ENCODE measurements at regions not wholly inside any gene's neighbourhood (a gene's known extent, or its start where the extent isn't known, plus 50 kb on each side); places are given as distances from the start of the nearest gene placed in this dataset.

DNA sequence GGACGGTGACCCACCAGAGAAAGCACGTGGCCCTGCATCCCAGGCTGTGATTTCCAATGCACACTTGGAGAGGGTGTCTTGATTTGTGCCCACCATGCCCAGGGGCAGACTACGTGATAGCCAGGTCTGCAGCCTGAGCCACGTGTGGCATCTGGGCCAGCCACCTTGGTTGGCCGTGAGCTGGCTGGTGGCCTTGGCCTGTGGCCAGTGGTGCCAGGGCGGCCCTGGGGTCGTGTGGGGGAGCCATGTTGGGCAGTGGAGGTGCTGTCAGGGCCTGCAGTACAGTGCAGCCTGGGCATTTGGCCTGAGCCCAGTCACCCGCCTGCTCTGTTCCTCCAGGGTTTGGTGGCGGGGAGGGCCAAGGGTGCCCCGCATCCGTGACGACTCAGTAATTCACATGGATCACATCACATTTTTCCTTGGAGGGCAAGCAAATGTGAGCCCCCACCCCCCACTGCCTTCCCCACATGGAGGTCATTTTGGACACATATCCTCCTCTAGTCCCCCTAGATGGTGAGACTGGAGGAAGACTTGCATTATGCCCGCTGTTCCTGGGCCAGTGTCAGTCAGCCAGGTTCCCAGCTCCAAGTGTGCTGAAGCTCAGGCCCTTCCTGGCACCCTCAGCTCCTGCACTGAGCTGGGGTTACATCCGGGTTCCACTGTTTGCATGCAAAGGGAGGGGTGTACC lies 201.4 kb downstream of the UBE3A start:
- no peaks in the 10 kb centered on the region for H3K23me2 ChIP-seq (ENCODE audit: low read depth, low read length)
- H3K27ac ChIP-seq (ENCODE audit: low read depth, low read length) = no peak overlapping the region
- no peak overlapping the region for H3K9ac ChIP-seq (replicated peaks in 1 of 4; ENCODE audit: extremely low read depth in 1 of 4, low read depth in 3 of 4, low read length in 3 of 4)
- H4K91ac ChIP-seq (replicated peaks; ENCODE audit: insufficient read length, low read length) = no peak overlapping the region
- 79% methylated on average over 14 of the region's 14 CpGs; no CpG with 5 or more reads in 1 of the 2 experiments for WGBS, 2 experiments (ENCODE audit: extremely low coverage in 1 of 2, insufficient coverage in 1 of 2, insufficient read length in 1 of 2, insufficient replicate concordance in 2 of 2, low coverage in 1 of 2, low lambda C conversion rate in 2 of 2, missing lambda C conversion rate in 1 of 2)
- peaks cover 72 to 99% of the 10 kb centered on the region in 2 experiments for H3K9me3 ChIP-seq (ENCODE audit: insufficient read depth in 2 of 2, low read depth in 1 of 2, low read length in 1 of 2)
- no peak overlapping the region for H3K23ac ChIP-seq (ENCODE audit: insufficient read length)
- H4K8ac ChIP-seq (ENCODE audit: extremely low read depth, insufficient read depth, low read length) = no peak overlapping the region
- no peaks in the 10 kb centered on the region for H4K20me1 ChIP-seq (replicated peaks in 1 of 2; ENCODE audit: control insufficient read depth in 1 of 2, insufficient read depth in 2 of 2, low read length in 2 of 2)
- H2AFZ ChIP-seq (ENCODE audit: low read length) = no peak overlapping the region
- POLR2A ChIA-PET (ENCODE audit: partially characterized antibody) = no interaction called here
- no peak overlapping the region for H3K18ac ChIP-seq (ENCODE audit: extremely low read depth, low read length)
- H4K5ac ChIP-seq (ENCODE audit: insufficient read length, low read depth, low read length) = no peak overlapping the region
- no peak overlapping the region for H2BK120ac ChIP-seq (replicated peaks; ENCODE audit: low read depth, low read length)
- H2BK20ac ChIP-seq (ENCODE audit: low read length) = no peak overlapping the region
- no peak overlapping the region for H2BK15ac ChIP-seq (ENCODE audit: low read length)
- no peak overlapping the region for H2BK12ac ChIP-seq (ENCODE audit: low read depth, low read length)
- CTCF ChIA-PET (ENCODE audit: partially characterized antibody) = no interaction called here
- H3K36me3 ChIP-seq (ENCODE audit: control insufficient read depth in 2 of 4, insufficient read depth in 4 of 4, low read length in 3 of 4) = no peaks in the 10 kb centered on the region
- no peak overlapping the region for H2BK5ac ChIP-seq (ENCODE audit: low read depth, low read length)
- FAIRE-seq (no peak), DNase-seq (ENCODE audit: low read depth in 1 of 2, low spot score in 2 of 2) (no peak)
- H3K79me1 ChIP-seq (ENCODE audit: low read depth, low read length) = no peaks in the 10 kb centered on the region
- no peak overlapping the region for H3K14ac ChIP-seq (ENCODE audit: insufficient read length)
- no peak overlapping the region for H2AK5ac ChIP-seq (ENCODE audit: low read depth, low read length)
- H3K4me2 ChIP-seq (ENCODE audit: insufficient read depth in 1 of 2, low read depth in 2 of 2, low read length in 2 of 2) = no peak overlapping the region
- no peaks in the 10 kb centered on the region for H3K27me3 ChIP-seq (replicated peaks in 1 of 4; ENCODE audit: control insufficient read depth in 3 of 4, extremely low read depth in 1 of 4, insufficient read depth in 3 of 4, low read length in 3 of 4)
- no peaks in the 10 kb centered on the region for H3K79me2 ChIP-seq (ENCODE audit: control insufficient read depth in 1 of 2, insufficient read depth in 2 of 2, low read length in 2 of 2)
- H3K56ac ChIP-seq (replicated peaks; ENCODE audit: insufficient read length, low read depth, low read length) = no peak overlapping the region
- no peak overlapping the region for H3K4me3 ChIP-seq (ENCODE audit: extremely low read depth in 1 of 4, insufficient read depth in 2 of 4, low read depth in 3 of 4, low read length in 4 of 4)
- H3K4me1 ChIP-seq (replicated peaks in 1 of 4; ENCODE audit: control insufficient read depth in 3 of 4, insufficient read depth in 4 of 4, low read length in 3 of 4) = no peaks in the 10 kb centered on the region
- no peak overlapping the region for H3K4ac ChIP-seq (replicated peaks; ENCODE audit: insufficient read length, low read depth, low read length)
- TF ChIP-seq, protein P1, sequence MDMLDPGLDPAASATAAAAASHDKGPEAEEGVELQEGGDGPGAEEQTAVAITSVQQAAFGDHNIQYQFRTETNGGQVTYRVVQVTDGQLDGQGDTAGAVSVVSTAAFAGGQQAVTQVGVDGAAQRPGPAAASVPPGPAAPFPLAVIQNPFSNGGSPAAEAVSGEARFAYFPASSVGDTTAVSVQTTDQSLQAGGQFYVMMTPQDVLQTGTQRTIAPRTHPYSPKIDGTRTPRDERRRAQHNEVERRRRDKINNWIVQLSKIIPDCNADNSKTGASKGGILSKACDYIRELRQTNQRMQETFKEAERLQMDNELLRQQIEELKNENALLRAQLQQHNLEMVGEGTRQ (IDR thresholded peaks at IDR 0.05; ENCODE audit: low read length) = no peak
- TF ChIP-seq RAD21 (IDR thresholded peaks at IDR 0.05 in 1 of 2, conservative IDR thresholded peaks at IDR 0.05 in 1 of 2; ENCODE audit: low read depth in 2 of 2, low read length in 2 of 2) = no peak
- no peak for TF ChIP-seq CHD1 (IDR thresholded peaks at IDR 0.05; ENCODE audit: low read depth, low read length)
- TF ChIP-seq RBBP5 (IDR thresholded peaks at IDR 0.05; ENCODE audit: borderline replicate concordance, low read depth, low read length) = no peak
- TF ChIP-seq ZNF274 (IDR thresholded peaks at IDR 0.05; ENCODE audit: borderline replicate concordance, extremely low read depth, low read length) = no peak
- TF ChIP-seq, protein P2, sequence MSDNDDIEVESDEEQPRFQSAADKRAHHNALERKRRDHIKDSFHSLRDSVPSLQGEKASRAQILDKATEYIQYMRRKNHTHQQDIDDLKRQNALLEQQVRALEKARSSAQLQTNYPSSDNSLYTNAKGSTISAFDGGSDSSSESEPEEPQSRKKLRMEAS (IDR thresholded peaks at IDR 0.05) = no peak
- TF ChIP-seq, protein P3, sequence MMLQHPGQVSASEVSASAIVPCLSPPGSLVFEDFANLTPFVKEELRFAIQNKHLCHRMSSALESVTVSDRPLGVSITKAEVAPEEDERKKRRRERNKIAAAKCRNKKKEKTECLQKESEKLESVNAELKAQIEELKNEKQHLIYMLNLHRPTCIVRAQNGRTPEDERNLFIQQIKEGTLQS (IDR thresholded peaks at IDR 0.05; ENCODE audit: insufficient read depth, low read depth, low read length) = no peak
- no peak for TF ChIP-seq CEBPB (IDR thresholded peaks at IDR 0.05; ENCODE audit: low read depth, low read length)
- no peak for TF ChIP-seq HDAC2 (IDR thresholded peaks at IDR 0.05; ENCODE audit: borderline replicate concordance in 1 of 2, low read depth in 2 of 2, low read length in 2 of 2)
